HG02938 (cell line): ENCODE measurements at regions not wholly inside any gene's neighbourhood (a gene's known extent, or its start where the extent isn't known, plus 50 kb on each side); places are given as distances from the start of the nearest gene placed in this dataset.

Experiments used
- ATAC-seq: cut with Tn5 transposase; IDR thresholded peaks from one replicate; pipeline ENCODE4 v1.9.1; 2021; ENCODE audit warnings: mild to moderate bottlenecking, moderate library complexity; ENCODE audit not compliant: unreplicated experiment

DNA sequence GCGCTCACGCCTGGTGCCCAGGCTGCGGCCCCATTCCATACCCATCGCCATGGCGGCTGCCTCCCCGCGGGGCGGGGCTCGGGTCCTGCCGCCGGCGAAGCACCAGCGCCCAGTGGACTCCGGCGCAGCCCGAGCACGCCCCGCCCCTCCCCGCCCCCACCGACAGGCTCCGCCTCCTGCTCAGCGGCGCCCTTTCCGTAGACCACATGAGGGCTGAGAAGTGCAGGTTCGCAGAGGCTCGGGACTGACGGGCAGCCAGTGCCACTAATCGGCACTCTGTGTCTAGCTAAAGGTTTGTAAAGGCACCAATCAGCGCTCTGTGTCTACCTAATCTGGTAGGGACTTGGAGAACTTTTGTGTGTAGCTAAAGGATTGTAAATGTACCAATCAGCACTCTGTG, 352.2 kb upstream of the AMELY start:
- no peak for ATAC-seq

DNA sequence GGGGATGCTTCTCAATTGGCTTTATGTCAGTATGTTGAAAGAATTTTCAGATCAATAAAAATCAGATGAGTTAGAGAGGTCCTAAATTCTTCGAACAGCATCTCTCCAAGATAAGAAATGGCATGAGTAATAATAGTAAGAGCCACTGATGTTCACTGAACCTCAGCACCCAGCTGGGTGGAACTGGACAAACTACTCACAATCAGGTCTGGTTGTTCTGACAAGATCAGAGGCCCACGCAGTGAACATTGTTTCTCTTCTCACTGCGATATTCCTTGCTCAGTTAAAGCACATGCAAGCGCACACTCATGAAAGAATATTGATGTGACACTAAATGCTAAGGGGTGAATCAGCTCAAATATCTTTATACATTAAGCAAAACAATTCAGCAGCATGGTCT, 351.0 kb upstream of the AMELY start:
- no peak for ATAC-seq

DNA sequence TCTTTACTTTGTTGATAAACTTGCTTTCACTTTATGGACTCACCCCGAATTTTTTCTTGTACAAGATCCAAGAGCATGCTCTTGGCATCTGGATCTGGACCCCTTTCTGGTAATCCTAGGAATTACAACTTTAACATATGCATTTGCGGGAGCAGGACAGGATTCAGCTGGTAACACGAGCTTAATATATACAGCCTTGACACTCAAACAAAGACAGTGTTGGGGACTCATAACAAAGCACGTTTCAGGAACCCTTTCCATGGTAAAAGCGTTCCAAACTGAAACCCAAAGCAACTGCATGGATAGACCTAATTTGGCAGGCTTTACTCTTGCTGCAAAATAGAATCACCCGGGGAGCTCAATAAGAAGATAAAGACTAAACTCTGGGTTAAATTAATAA, 349.7 kb upstream of the AMELY start:
- no peak for ATAC-seq

DNA sequence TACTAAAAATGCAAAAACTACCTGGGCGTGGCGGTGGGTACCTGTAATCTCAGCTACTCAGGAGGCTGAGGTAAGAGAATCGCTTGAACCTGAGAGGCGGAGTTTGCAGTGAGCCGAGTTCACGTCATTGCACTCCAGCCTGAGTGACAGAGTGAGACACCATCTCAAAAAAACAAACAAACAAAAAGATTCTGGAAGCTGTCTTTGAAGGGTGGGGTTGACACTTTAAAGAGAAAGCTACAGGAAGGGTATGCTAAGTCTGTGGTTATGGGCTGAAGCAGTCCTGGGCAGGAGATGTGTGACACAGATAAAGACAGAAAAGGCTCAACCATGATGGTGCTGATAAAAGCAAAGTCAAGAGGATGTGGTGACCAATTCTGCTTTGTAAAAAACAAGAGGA, 328.5 kb upstream of the AMELY start:
- no peak for ATAC-seq

DNA sequence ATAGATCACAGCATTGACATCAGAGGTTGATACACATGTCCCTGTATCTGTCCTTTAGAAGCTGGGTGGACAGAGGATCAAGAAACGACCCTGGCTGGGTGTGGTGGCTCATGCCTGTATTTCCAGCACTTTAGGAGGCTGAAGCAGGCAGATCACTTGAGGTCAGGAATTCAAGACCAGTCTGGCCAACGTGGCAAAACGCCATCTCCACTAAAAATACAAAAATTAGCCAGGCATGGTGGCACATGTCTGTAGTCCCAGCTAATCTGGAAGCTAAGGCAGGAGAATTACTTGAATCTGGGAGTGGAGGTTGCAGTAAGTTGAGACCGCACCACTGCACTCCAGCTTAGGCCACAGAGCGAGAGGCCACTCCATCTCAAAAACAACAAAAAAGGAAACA, 300.4 kb upstream of the AMELY start:
- no peak for ATAC-seq

DNA sequence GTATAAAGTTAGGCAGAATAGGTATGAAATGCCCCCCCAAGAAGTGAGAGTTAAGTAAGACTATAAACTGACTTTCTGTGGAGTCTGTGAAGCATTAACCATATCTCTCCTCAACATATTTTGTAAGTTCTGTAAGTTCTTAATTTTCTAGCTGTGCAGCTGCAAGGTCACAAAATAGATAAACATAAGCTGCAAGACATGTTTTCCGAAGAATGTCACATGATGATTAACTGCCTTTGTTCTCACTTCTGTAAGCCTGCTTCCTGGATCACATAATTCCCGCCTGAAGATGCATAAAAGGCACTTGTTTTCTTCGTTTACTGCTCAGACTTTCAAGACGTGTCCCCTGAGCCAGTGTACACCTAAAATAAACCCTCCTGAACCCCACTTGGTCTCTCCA, 292.9 kb upstream of the AMELY start:
- no peak for ATAC-seq

DNA sequence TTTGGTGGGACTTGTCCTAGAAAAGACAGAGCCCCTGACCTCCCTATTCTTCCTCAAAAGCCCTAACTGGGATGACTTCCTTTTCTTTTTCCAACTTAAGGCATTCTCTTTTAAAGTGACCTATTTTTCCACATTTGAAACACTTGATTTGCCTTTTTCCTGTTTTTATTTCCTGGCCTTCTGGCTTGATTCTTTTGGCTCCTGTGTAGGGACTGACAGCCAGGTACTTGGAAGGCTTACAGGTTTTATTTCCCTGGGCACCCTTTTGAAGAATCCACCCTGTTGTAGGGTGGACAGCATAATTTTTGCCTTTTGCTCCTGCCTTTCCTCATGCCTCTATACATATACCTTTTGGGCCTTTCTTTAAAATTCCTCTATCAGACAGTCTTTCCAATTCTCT, 271.0 kb upstream of the AMELY start:
- ATAC-seq: no peak

DNA sequence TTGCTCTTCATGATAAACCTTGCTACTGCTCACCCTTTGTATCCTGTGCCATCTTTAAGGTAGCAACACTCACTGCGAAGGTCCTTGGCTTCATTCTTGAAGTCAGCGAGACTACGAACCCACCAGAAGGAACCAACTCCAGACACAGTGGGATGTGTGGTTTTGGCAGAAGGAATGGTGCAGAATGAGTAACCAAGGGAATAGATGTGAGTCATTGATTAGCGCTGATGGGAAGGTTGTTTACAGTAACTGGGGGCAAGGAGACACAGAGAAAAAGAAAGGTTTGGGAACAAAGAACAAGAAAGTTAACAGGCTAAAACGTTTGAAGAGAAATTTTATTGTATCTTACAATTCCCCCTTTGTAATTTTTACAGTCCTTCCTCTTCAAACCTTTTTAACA, 266.1 kb upstream of the AMELY start:
- ATAC-seq: no peak

DNA sequence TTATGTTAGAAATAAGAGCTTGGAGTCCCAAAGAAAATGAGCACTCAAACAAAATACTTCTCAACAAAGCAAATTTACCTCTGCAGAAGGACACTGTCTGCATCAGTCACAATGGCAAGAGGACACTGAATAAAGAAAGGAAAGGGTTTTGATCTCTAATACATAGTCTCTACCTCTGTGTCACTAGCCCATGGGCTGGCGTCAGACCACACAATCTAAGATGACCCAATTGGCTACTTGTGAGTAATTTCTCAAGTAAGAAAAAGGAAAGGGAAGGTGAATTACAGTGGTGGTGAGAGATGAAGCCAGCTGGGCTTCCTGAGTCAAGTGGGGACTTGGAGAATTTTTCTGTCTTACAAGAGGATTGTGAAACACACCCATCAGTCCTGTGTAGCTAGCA, 257.9 kb upstream of the AMELY start:
- ATAC-seq: no peak

DNA sequence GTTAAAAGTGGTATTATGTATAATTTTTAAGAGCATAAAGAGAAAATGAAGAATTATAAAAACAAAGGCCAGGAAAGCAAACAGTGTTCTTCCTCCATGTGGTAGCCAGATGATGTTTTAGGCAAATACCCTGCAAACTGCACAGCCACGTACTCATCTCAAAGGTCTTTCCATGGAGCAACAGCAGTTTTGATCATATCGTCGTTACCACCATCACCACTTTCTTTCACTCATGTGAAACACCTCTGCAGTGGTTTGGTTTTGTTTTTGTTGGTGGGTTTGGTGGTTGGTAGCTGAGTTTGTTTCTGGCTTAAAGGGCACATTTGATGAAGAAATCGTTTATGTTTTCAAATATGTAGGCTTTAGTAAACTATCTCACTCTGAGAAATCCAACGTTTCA, 229.9 kb upstream of the AMELY start:
- ATAC-seq: no peak
